GM19240 (cell line): ENCODE measurements at regions not wholly inside any gene's neighbourhood (a gene's known extent, or its start where the extent isn't known, plus 50 kb on each side); places are given as distances from the start of the nearest gene placed in this dataset.

ENCODE experiments used
- DNase-seq: peaks from one replicate; pipeline ENCODE4 v3.0.0; 2011; ENCODE audit warnings: low spot score; ENCODE audit not compliant: insufficient read length

DNA sequence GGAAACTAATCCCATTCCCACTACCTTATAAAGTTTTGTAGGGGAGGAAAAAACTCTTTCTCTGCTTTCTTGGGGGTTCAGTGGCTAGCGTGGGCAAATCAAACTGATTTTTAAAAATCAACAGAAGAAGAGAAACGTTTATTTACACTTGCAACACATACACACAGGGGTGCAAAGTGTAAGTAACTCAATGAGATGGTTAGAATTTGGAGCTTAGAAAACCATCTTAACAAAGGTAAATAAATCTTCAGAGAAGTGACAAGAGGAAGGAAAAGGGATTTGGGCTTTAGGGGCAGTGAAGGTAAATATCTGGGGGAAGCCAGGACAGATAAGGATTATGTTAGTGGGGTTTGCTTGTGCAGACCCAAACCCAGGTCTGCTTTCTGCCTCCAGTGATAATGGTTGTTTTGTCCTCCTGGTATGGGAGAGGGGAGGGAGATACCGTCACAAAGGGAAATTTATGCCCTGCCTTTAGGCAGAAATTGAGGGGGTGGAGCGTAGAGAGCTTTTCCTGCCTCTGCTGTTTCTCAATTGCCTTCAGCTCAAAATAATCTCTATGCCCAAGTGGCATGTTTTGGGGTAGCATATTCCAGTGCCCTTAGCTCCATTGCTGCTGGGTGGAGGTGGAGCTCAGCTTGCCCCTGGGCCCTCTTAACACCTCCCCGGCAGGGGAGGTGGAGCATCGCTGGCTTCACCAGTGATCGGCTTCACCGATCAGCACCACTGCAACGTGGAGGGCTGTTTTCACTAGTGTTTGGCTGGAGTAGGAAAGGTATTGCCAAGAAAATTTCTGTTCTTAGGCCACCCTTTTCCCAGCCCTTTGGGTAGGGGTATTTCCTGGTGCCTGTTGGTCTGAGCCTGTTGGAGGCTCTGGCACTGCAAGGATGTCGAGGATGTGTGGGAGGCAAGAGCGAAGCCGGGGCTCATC, 92.2 kb downstream of the TEX51 start:
- no peak for DNase-seq

- DNase-seq, result no peak
Observed at GRCh38 chr2:126994340-126994777, 95.7 kb downstream of the TEX51 start.

DNA sequence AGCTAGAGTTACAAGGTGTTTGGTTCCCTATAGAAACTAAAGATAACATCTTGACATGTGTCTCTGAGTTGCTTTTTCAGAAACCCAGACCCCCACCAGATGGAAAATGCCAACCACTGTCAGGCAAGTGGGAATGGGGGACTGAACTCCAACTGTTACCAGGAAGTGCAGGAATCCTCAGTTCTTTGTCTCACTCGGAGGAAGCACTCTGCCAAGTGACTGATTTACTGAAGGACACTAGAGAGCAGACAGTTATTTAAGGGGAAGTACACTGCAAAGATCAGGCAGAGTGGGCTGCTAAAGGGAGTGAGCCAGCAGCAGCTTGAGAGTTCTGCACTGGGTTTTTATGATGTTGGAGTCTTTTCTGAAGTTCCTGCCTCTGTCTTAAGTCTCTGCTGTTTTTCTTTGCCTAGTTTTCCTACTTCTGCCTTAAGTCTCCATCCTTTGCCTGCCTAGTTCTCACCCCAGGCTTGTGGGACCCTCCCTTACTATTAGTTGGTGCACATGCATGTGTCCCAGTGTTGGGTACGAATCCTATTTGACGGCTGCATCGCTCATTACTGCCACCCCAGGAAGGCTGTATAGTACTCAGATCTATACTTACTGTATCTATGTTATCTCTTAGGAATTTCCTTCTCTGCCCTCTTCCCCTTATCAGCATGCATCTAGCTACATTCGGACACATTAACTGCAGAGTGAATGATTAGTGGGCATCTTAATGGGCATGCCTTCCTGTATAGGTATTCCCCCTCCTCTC, 97.1 kb downstream of the TEX51 start:
- DNase-seq, result no peak

- DNase-seq, result no peak
Observed at GRCh38 chr2:126996378-126996699, 97.6 kb downstream of the TEX51 start.
